A549 (cell line): ENCODE measurements at regions not wholly inside any gene's neighbourhood (a gene's known extent, or its start where the extent isn't known, plus 50 kb on each side); places are given as distances from the start of the nearest gene placed in this dataset.

Experiments
- ATAC-seq, 2 experiments: fragments of 200-7000 bp in 1 of 2; fragments of >200 bp in 1 of 2; cut with Nextera tagmentation in 1 of 2; cut with Tn5 transposase in 1 of 2; 3 replicates each; pipeline versions ENCODE4 v1.8.0 to v1.9.1; 2018 to 2020; ENCODE audit warnings: mild to moderate bottlenecking in 1 of 2, moderate library complexity in 1 of 2
- CTCF ChIA-PET: fragments of 300-600 bp; sonication (Branson Sonifier 250); formaldehyde crosslinking; extraction: SDS; loops from one replicate; lab custom pipeline; 2021; ENCODE audit warnings: antibody characterized with exemption, inconsistent platforms; lab: Yijun Ruan, JAX
- POLR2A ChIA-PET: fragments of 350-600 bp; formaldehyde crosslinking; extraction: SDS; loops from one replicate; lab custom pipeline; 2021; ENCODE audit warnings: antibody characterized with exemption, inconsistent platforms; lab: Yijun Ruan, JAX
- DNase-seq, 2 experiments: peaks; one replicate each; pipeline versions ENCODE4 v3.0.0 to v3.0.0-alpha.2; 2011 to 2016; ENCODE audit warnings: low read depth in 1 of 2, low spot score in 1 of 2
- FAIRE-seq: peaks from 2 replicates; lab custom pipeline; 2011; peaks lifted over from hg19 to GRCh38; lab: Jason Lieb, UNC
- H3K27ac ChIP-seq, 2 experiments: fragments of >200 bp; sonication (Bioruptor Twin); formaldehyde crosslinking; 3 replicates each; pipeline ENCODE4 v1.5.1; 2016 to 2017
- H3K4me1 ChIP-seq: fragments of >200 bp; sonication (Bioruptor Twin); formaldehyde crosslinking; 3 replicates; pipeline ENCODE4 v1.6.1; 2016
- H3K4me2 ChIP-seq: fragments of >200 bp; sonication (Bioruptor Twin); formaldehyde crosslinking; 3 replicates; pipeline ENCODE4 v1.6.1; 2016
- H3K4me3 ChIP-seq: fragments of >200 bp; sonication (Bioruptor Twin); formaldehyde crosslinking; 3 replicates; pipeline ENCODE4 v1.5.1; 2016
- H3K9me3 ChIP-seq: fragments of >200 bp; sonication (Bioruptor Twin); formaldehyde crosslinking; 3 replicates; pipeline ENCODE4 v1.6.1; 2016
- BCL3 ChIP-seq: fragments of >200 bp; sonication (Bioruptor Twin); formaldehyde crosslinking; IDR thresholded peaks from 3 replicates; pipeline ENCODE4 v1.6.1; 2016
- BHLHE40 ChIP-seq: IDR thresholded peaks from 2 replicates; pipeline ENCODE4 v1.6.1; 2012; ENCODE audit warnings: low read depth, low read length, inconsistent platforms
- CBX2 ChIP-seq: fragments of 200-600 bp; sonication (generic); IDR thresholded peaks from 2 replicates; pipeline ENCODE4 v1.6.1; 2016; ENCODE audit warnings: low read depth, mild to moderate bottlenecking, borderline replicate concordance
- CEBPB ChIP-seq, 2 experiments: fragments of >200 bp in 1 of 2; sonication (Bioruptor Twin) in 1 of 2; formaldehyde crosslinking in 1 of 2; IDR thresholded peaks; 2 replicates each; pipeline ENCODE4 v1.6.1; 2012 to 2016
- EHF ChIP-seq: fragments of 250-450 bp; sonication (Bioruptor Pico); IDR thresholded peaks from 2 replicates; pipeline ENCODE4 v1.5.0; 2020; ENCODE audit warnings: mild to moderate bottlenecking
- EHMT2 ChIP-seq: fragments of 200-600 bp; sonication (generic); IDR thresholded peaks from 2 replicates; pipeline ENCODE4 v1.6.1; 2016; ENCODE audit warnings: antibody characterized with exemption, low read depth, mild to moderate bottlenecking, moderate library complexity
- ELK1 ChIP-seq: fragments of 150-350 bp; IDR thresholded peaks from 2 replicates; pipeline ENCODE4 v1.6.1; 2014; ENCODE audit warnings: low read depth, mild to moderate bottlenecking, low read length
- ESRRA ChIP-seq: fragments of 150-350 bp; IDR thresholded peaks from 2 replicates; pipeline ENCODE4 v1.6.1; 2014; ENCODE audit warnings: mild to moderate bottlenecking, low read length, borderline replicate concordance
- FOSB ChIP-seq: fragments of 250-450 bp; sonication (Bioruptor Pico); IDR thresholded peaks from 2 replicates; pipeline ENCODE4 v1.5.0; 2020; ENCODE audit warnings: mild to moderate bottlenecking, moderate library complexity
- FOXS1 ChIP-seq: fragments of 250-450 bp; sonication (Bioruptor Pico); IDR thresholded peaks from 2 replicates; pipeline ENCODE4 v1.5.0; 2020; ENCODE audit warnings: mild to moderate bottlenecking, moderate library complexity
- HES2 ChIP-seq: fragments of >200 bp; sonication (Bioruptor Twin); formaldehyde crosslinking; IDR thresholded peaks from 2 replicates; pipeline ENCODE4 v1.6.1; 2016
- HEYL ChIP-seq: fragments of 250-450 bp; sonication (Bioruptor Pico); IDR thresholded peaks from 2 replicates; pipeline ENCODE4 v1.8.0; 2021; ENCODE audit warnings: mild to moderate bottlenecking, moderate library complexity
- HMGXB4 ChIP-seq: fragments of 250-450 bp; sonication (Bioruptor Pico); IDR thresholded peaks from 2 replicates; pipeline ENCODE4 v1.5.0; 2021; ENCODE audit warnings: mild to moderate bottlenecking, moderate library complexity, borderline replicate concordance
- HOXB5 ChIP-seq: fragments of 250-450 bp; sonication (Bioruptor Pico); IDR thresholded peaks from 2 replicates; pipeline ENCODE4 v1.5.0; 2020; ENCODE audit warnings: mild to moderate bottlenecking, moderate library complexity
- JUN ChIP-seq, 2 experiments: fragments of >200 bp; sonication (Bioruptor Twin); formaldehyde crosslinking; IDR thresholded peaks; 2 replicates in 1 of 2; 3 replicates in 1 of 2; pipeline ENCODE4 v1.6.1; 2016 to 2017
- KDM1A ChIP-seq: fragments of 200-600 bp; sonication (generic); IDR thresholded peaks from 2 replicates; pipeline ENCODE4 v1.6.1; 2016; ENCODE audit warnings: low read depth, mild to moderate bottlenecking
- KDM5A ChIP-seq: fragments of 200-600 bp; sonication (generic); IDR thresholded peaks from 2 replicates; pipeline ENCODE4 v1.6.1; 2016; ENCODE audit warnings: antibody characterized with exemption, mild to moderate bottlenecking
- MAFK ChIP-seq: fragments of 450-650 bp; IDR thresholded peaks from 2 replicates; pipeline ENCODE4 v1.6.1; 2014; ENCODE audit not compliant: partially characterized antibody
- MAX ChIP-seq: IDR thresholded peaks from 2 replicates; pipeline ENCODE4 v1.6.1; 2012
- NR3C1 ChIP-seq: fragments of >200 bp; sonication (Bioruptor Twin); formaldehyde crosslinking; IDR thresholded peaks from 3 replicates; pipeline ENCODE4 v1.6.1; 2017
- POLR2A ChIP-seq: IDR thresholded peaks from 2 replicates; pipeline ENCODE4 v1.6.1; 2012; ENCODE audit warnings: mild to moderate bottlenecking, low read length
- POLR2AphosphoS2 ChIP-seq: conservative IDR thresholded peaks from 2 replicates; pipeline ENCODE4 v1.6.1; 2012; ENCODE audit warnings: low read length, improper control_type of control experiment, inconsistent platforms
- RAD21 ChIP-seq, 2 experiments: fragments of >200 bp in 1 of 2; sonication (Bioruptor Twin) in 1 of 2; formaldehyde crosslinking in 1 of 2; IDR thresholded peaks in 1 of 2; conservative IDR thresholded peaks in 1 of 2; 2 replicates in 1 of 2; 3 replicates in 1 of 2; pipeline ENCODE4 v1.6.1; 2012 to 2018; ENCODE audit warnings: inconsistent platforms in 1 of 2
- RARB ChIP-seq: fragments of 250-450 bp; sonication (Bioruptor Pico); IDR thresholded peaks from 2 replicates; pipeline ENCODE4 v1.8.0; 2021; ENCODE audit warnings: mild to moderate bottlenecking, moderate library complexity
- RCOR1 ChIP-seq: fragments of 150-350 bp; IDR thresholded peaks from 2 replicates; pipeline ENCODE4 v1.6.1; 2014; ENCODE audit warnings: antibody characterized with exemption, low read length, low read depth
- RNF2 ChIP-seq: fragments of 200-600 bp; sonication (generic); IDR thresholded peaks from 2 replicates; pipeline ENCODE4 v1.6.1; 2016; ENCODE audit warnings: low read depth, mild to moderate bottlenecking, antibody characterized with exemption, moderate library complexity, borderline replicate concordance
- ZFP36 ChIP-seq: fragments of 450-650 bp; IDR thresholded peaks from 2 replicates; pipeline ENCODE4 v1.6.1; 2014; ENCODE audit warnings: borderline replicate concordance; ENCODE audit not compliant: partially characterized antibody
- ZSCAN20 ChIP-seq: fragments of 250-450 bp; sonication (Bioruptor Pico); IDR thresholded peaks from 2 replicates; pipeline ENCODE4 v1.8.0; 2022; ENCODE audit warnings: mild to moderate bottlenecking, moderate library complexity
- WGBS: methylation state at CpG from one replicate; pipeline ENCODE4 v1.1.6; 2017; ENCODE audit errors: missing lambda C conversion rate; 5-methylcytosine and 5-hydroxymethylcytosine counted together
- TF ChIP-seq, protein P1 (sequence below): fragments of 450-650 bp; IDR thresholded peaks from 2 replicates; pipeline ENCODE4 v1.6.1; 2014; ENCODE audit warnings: antibody characterized with exemption

DNA sequence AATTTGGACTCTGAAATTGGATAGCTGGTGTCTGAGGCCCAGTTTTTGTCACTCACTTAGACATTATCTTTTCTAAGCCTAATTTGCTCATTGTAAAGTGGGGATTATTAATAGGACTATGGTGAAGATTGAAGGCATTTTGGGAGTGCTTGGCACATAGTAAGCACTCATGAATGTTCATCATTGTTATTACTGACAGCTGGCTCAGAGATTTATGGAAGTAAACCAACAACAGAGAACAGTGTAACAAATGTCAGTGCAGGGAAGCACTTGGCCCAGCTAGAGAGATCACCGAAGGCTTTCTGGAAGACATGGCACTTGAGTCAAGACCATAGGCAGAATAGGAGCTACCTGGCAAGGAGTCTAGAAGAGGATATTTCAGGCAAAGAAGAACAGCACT is 92.3 kb downstream of the RFC3 start:
- TF ChIP-seq, protein P1, sequence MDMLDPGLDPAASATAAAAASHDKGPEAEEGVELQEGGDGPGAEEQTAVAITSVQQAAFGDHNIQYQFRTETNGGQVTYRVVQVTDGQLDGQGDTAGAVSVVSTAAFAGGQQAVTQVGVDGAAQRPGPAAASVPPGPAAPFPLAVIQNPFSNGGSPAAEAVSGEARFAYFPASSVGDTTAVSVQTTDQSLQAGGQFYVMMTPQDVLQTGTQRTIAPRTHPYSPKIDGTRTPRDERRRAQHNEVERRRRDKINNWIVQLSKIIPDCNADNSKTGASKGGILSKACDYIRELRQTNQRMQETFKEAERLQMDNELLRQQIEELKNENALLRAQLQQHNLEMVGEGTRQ = no peak
- no peak for TF ChIP-seq POLR2A
- TF ChIP-seq RCOR1 = no peak
- TF ChIP-seq KDM1A = no peak
- no peak for TF ChIP-seq ESRRA
- no peak for TF ChIP-seq HES2
- TF ChIP-seq ZFP36 = no peak
- TF ChIP-seq EHF = no peak
- TF ChIP-seq HOXB5 = no peak
- TF ChIP-seq MAX = no peak
- TF ChIP-seq POLR2AphosphoS2 = no peak
- no peak for TF ChIP-seq RNF2
- no peak for TF ChIP-seq RARB (CRISPR knock-in tag)
- no peak for TF ChIP-seq FOSB (CRISPR knock-in tag)
- no peak for TF ChIP-seq ZSCAN20 (CRISPR knock-in tag)
- TF ChIP-seq EHMT2 = no peak
- no peak for TF ChIP-seq MAFK
- no peak for TF ChIP-seq BCL3
- no peak for TF ChIP-seq HEYL (CRISPR knock-in tag)
- TF ChIP-seq NR3C1 = no peak
- TF ChIP-seq, all 56 proteins: peak for 0
- FAIRE-seq (no peak), ATAC-seq (no peak), DNase-seq (no peak)
- CTCF ChIA-PET = no interaction called here
- POLR2A ChIA-PET = no interaction called here
- 93% methylated on average over 1 of the region's 1 CpG for WGBS
- no peak overlapping the region for H3K4me2 ChIP-seq
- H3K4me3 ChIP-seq = no peak overlapping the region
- no peaks in the 10 kb centered on the region for H3K4me1 ChIP-seq
- no peaks in the 10 kb centered on the region for H3K9me3 ChIP-seq
- H3K27ac ChIP-seq = no peak overlapping the region

GRCh38 chr13:33911521-33911920 is 93.6 kb downstream of the RFC3 start:
- no peaks in the 10 kb centered on the region for H3K9me3 ChIP-seq
- H3K27ac ChIP-seq = no peak overlapping the region
- H3K4me3 ChIP-seq = no peak overlapping the region
- H3K4me2 ChIP-seq = no peak overlapping the region
- no peak for FAIRE-seq
- no peak for TF ChIP-seq JUN (IDR thresholded peaks at IDR 0.05)
- TF ChIP-seq KDM5A = no peak
- no peak for TF ChIP-seq RAD21 (conservative IDR thresholded peaks at IDR 0.05 in 1 of 2, IDR thresholded peaks at IDR 0.05 in 1 of 2)
- no peak for TF ChIP-seq RNF2
- TF ChIP-seq FOSB (CRISPR knock-in tag) = no peak
- no peak for TF ChIP-seq ELK1
- TF ChIP-seq CEBPB (IDR thresholded peaks at IDR 0.05) = no peak
- TF ChIP-seq CBX2 = no peak
- no peak for TF ChIP-seq EHF
- no peak for TF ChIP-seq HMGXB4 (CRISPR knock-in tag)
- no peak for TF ChIP-seq HES2
- TF ChIP-seq FOXS1 (CRISPR knock-in tag) = no peak
- no peak for TF ChIP-seq BHLHE40
- no peak for ATAC-seq
- CTCF ChIA-PET = no interaction called here
- POLR2A ChIA-PET = no interaction called here
- H3K4me1 ChIP-seq = no peaks in the 10 kb centered on the region
- WGBS = 93% methylated on average over 3 of the region's 3 CpGs
- no peak for DNase-seq
